GM19328 (cell line): ENCODE measurements at regions not wholly inside any gene's neighbourhood (a gene's known extent, or its start where the extent isn't known, plus 50 kb on each side); places are given as distances from the start of the nearest gene placed in this dataset.

Source experiments
- ATAC-seq: cut with Tn5 transposase; IDR thresholded peaks from one replicate; pipeline ENCODE4 v1.9.1; 2021; ENCODE audit warnings: mild to moderate bottlenecking, moderate library complexity; ENCODE audit not compliant: unreplicated experiment

DNA sequence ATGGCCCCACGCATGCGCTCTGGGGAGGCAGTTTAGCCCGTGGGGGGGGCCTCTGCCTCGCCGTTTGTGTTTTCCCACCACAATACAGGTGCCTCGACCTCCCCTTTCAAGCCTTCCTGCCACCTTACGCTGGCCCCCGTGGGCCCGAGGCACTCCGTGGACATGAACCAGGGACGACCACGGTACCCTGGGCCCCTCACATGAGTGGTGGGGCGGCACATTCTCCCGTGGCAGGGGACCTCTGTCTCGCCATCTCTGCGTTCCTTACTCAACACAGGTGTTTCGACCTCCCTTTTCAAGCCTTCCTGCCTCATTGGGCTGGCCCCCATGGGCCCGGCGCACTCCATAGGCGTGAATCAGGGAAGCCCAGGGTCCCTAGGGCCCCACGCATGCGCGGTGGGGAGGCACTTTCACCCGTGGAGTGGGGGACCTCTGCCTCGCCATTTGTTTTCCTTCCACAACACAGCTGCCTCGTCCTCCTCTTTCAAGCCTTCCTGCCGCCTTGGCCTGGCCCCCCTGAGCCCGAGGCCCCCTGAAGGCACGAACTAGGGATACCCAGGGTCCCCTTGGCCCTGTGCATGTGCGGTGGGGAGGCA, 339.5 kb downstream of the ALG10 start:
- ATAC-seq: no peak

- ATAC-seq: no peak
These were observed 340.9 kb downstream of the ALG10 start for GRCh38 chr12:34363050-34363673.

- ATAC-seq: no peak
These were observed 345.8 kb downstream of the ALG10 start for GRCh38 chr12:34368079-34368478.

DNA sequence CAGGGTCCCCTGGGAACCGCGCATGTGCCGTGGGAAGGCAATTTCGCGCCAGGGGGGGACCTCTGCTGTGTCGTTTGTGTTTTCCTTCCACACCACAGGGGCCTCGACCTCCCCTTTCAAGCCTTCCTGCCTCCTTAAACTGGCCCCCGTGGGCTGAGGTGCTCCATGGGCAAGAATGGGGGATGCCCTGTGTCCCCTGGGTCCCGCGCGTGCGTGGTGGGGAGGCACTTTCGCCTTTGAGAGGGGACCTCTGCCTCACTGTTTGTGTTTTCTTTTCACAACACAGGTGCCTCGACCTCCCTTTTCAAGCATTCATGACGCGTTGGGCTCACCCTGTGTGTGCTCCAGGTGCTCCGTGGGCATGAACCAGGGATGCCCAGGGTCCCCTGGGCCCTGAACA, 348.8 kb downstream of the ALG10 start:
- ATAC-seq: no peak

GRCh38 chr12:34372003-34372402, 349.7 kb downstream of the ALG10 start:
- ATAC-seq: no peak

DNA sequence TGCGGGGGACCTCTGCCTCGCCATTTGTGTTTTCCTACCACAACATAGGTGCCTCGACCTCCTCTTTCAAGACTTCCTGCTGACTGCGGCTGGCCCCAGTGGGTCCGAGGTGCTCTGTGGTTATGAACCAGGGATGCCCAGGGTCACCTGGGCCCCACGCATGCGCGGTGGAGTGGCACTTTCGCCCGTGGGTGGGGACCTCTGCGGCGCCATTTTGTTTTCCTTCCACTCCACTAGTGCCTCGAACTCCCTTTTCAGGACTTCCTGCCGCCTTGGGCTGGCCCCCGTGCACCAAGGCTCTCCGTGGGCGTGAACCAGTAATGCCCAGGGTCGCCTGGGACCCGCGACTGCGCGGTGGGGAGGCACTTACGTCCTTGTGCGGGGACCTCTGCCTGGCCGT, 351.6 kb downstream of the ALG10 start:
- no peak for ATAC-seq

- no peak for ATAC-seq
These were observed 354.0 kb downstream of the ALG10 start for GRCh38 chr12:34376133-34376799.

DNA sequence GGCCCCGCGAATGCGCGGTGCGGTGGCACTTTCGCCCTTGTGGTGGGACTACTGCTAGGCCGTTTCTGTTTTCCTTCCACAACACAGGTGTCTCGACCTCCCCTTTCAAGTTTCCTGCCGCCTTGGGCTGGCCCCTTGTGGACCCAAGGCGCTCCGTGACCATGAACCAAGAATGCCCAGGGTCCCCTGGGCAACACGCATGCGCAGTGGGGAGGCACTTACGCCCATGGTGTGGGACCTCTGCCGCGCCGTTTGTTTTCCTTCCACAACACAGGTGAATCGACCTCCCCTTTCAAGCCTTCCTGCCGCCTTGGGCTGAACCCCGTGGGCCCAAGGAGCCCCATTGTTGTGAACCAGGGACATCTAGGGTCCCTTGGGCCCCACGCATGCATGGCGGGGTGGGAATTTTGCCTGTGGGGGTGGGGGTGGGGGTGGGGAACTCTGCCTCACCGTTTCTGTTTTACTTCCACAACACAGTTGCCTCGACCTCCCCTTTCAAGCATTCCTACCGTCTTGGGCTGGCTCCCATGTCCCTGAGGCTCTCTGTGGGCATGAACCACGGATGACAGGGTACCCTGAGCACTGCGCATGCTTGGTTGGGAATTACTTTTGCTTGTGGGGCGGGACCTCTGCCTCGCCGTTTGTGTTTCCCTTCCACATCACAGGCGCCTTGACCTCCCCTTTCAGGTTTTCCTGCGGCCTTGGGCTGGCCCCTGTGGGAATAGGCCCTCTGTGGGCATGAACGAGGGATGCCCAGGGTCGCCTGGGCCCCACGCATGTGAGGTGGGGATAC, 355.1 kb downstream of the ALG10 start:
- no peak for ATAC-seq

- no peak for ATAC-seq
These were observed 356.8 kb downstream of the ALG10 start for GRCh38 chr12:34379142-34379541.

DNA sequence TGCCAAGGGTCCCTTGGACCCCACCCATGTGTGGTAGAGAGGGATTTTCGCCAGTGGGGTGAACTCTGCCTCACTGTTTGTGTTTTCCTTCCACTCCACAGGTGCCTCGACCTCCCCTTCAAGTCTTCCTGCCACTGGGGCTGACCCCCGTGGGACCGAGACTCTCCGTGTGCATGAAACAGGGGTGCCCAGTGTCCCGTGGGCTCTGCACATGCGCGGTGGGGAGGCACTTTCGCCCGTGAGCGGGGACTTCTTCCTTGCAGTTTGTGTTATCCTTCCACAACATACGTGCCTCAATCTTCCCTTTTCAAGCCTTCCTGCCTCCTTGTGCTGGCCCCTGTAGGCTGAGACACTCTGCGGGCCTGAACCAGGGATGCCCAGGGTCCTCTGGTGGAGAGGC, 362.4 kb downstream of the ALG10 start:
- ATAC-seq: no peak

- ATAC-seq: no peak
These were observed 363.7 kb downstream of the ALG10 start for GRCh38 chr12:34386016-34386415.

DNA sequence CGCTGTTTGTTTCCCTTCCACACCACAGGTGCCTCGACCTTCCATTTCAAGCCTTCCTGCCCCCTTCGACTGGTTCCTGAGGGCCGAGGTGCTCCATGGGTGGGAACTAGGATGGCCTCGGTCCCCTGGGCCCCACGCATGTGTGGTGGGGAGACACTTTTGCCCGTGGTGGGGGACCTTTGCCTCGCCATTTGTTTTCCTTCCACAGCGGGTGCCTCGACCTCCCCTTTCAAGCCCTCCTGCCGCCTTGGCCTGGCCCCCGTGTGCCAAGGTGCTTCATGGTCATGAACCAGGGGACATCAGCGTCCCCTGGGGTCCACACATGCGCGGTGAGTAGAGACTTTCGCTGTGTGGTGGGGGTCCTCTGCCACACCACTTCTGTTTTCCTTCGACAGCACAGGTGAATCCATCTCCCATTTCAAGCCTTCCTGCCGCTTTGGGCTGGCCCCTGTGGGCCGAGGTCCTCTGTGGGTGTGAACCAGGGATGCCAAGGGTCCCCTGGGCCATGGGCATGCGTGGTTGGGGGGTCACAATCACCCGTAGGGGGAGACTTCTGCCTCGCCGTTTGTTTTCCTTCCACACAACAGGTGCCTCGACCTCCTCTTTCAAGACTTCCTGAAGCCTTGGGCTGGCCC, 364.4 kb downstream of the ALG10 start:
- no peak for ATAC-seq

GRCh38 chr12:34387711-34388635, 365.7 kb downstream of the ALG10 start:
- ATAC-seq: no peak

DNA sequence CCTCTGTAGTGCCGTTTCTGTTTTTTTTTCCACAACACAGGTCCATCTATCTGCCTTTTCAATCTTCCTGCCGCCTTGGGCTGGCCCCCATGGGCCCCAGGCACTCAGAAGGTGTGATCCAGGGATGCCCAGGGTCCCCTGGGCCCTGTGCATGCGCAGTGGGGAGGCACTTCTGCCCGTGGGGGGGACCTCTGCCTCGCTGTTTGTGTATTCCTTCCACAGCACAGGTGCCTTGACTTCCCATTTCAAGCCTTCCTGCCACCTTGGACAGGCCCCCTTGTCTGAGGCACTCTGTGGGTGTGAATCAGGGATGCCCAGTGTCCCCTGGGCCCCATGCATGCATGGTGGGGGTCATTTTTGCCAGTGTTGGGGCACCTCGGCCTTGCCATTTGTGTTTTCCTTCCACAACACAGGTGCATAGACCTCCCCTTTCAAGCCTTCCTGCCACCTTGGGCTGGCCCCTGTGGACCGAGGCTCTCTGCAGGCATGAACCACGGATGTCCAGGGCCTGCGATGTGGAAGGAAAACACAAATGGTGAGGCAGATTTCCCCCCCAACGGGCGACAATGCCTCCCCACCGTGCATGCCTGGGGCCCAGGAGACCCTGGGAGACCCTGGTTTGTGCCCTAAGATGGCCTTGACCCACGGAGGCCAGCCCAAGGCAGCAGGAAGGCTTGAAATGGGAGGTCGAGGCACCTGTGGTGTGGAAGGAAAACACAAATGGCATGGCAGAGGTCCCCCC, 366.5 kb downstream of the ALG10 start:
- no peak for ATAC-seq

- no peak for ATAC-seq
These were observed 367.3 kb downstream of the ALG10 start for GRCh38 chr12:34389378-34390170.

GRCh38 chr12:34390171-34390841, 368.0 kb downstream of the ALG10 start:
- no peak for ATAC-seq

DNA sequence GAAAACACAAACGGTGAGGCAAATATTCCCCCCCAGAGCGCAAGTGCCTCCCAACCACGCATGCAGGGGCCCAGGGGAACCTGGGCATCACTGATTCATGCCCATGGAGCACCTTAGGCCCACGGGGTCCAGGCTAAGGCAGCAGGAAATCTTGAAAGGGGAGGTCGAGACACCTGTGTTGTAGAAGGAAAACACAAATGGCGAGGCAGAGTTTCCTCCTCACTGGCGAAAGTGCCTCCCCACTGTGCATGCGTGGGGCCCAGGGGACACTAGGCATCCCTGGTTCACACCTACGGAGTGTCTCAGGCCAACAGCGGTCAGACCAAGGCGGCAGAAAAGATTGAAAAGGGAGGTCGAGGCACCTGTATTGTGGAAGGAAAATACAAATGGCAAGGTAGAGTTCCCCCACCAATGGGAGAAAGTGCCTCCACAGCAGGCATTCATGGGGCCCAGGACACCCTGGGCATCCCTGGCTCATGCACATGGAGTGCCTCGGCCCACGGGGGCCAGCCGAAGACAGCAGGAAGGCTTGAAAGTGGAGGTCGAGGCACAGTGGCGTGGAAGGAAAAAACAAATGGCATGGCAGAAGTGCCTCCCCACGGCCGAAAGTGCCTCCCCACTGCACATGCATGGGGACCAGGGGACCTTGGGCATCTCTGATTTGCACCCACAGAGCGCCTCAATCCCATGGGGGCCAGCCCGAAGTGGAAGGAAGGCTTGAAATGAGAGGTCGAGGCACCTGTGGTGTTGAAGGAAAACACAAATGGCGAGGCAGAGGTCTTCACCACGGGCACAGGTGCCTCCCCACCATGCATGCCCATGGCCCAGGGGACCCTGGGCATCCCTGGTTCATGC, 368.8 kb downstream of the ALG10 start:
- no peak for ATAC-seq
